Suprapubic skin (tissue), 4 donors: ENCODE measurements at regions not wholly inside any gene's neighbourhood (a gene's known extent, or its start where the extent isn't known, plus 50 kb on each side); places are given as distances from the start of the nearest gene placed in this dataset.

Source experiments
- DNase-seq, 2 donors: peaks; one replicate each; pipeline ENCODE4 v3.0.0-alpha.2; 2019; ENCODE audit warnings: low spot score in 2 of 2
- H3K27ac ChIP-seq: fragments of 200-600 bp; sonication (generic); one replicate; pipeline ENCODE4 v1.5.1; 2019
- H3K27me3 ChIP-seq: fragments of 200-600 bp; sonication (generic); one replicate; pipeline ENCODE4 v1.5.1; 2019
- H3K36me3 ChIP-seq: fragments of 200-600 bp; sonication (generic); one replicate; pipeline ENCODE4 v1.5.1; 2019
- H3K4me1 ChIP-seq: fragments of 200-600 bp; sonication (generic); one replicate; pipeline ENCODE4 v1.5.1; 2019
- H3K4me3 ChIP-seq: fragments of 200-600 bp; sonication (generic); one replicate; pipeline ENCODE4 v1.5.1; 2019; ENCODE audit warnings: mild to moderate bottlenecking
- H3K9me3 ChIP-seq: fragments of 200-600 bp; sonication (generic); one replicate; pipeline ENCODE4 v1.5.1; 2019
- EP300 ChIP-seq: sonication (generic); formaldehyde crosslinking; IDR thresholded peaks from one replicate; pipeline ENCODE4 v1.6.1; 2017; ENCODE audit warnings: antibody characterized with exemption
- POLR2A ChIP-seq, 2 donors: fragments of 450-650 bp; IDR thresholded peaks; one replicate each; pipeline ENCODE4 v1.6.1; 2017; ENCODE audit warnings: antibody characterized with exemption in 2 of 2, mild to moderate bottlenecking in 2 of 2, moderate library complexity in 2 of 2
- POLR2AphosphoS5 ChIP-seq, 3 donors: sonication (generic); formaldehyde crosslinking; IDR thresholded peaks; one replicate each; pipeline ENCODE4 v1.6.1; 2017; ENCODE audit warnings: antibody characterized with exemption in 3 of 3
- WGBS: methylation state at CpG from one replicate; pipeline ENCODE4 v1.1.5; 2018; 5-methylcytosine and 5-hydroxymethylcytosine counted together
- TF ChIP-seq, protein P1 (sequence below), 2 donors: fragments of 200-600 bp in 1 of 2; fragments of 450-650 bp in 1 of 2; sonication (generic) in 1 of 2; IDR thresholded peaks; one replicate each; pipeline ENCODE4 v1.5.1; 2016 to 2019; ENCODE audit warnings: antibody characterized with exemption in 2 of 2, mild to moderate bottlenecking in 1 of 2, moderate library complexity in 1 of 2

DNA sequence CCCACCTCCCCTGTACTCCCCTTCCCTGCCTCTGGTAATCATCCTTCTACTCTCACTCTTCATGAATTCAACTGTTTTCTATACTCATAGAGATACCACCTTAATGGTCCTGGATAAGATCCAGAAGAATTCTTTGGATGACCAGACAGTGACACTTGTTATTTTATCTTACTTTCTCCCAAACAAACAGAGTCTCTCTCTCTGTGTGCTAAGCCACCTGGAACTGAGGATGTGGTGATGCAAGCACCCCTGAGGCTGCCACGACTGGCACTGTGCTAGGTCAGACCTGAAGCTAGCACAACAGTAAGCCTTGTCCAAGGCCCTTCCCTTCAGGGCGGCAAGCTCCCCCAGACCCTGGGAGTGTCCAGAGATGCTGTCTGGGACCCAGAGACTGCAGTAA lies 250.2 kb downstream of the C12orf50 start:
- Histone ChIP-seq H3K36me3 (no peaks in the 10 kb centered on the region), H3K27ac (no peak overlapping the region), H3K27me3 (no peaks in the 10 kb centered on the region), H3K4me3 (no peak overlapping the region), H3K9me3 (no peaks in the 10 kb centered on the region), H3K4me1 (no peaks in the 10 kb centered on the region)
- no peak for TF ChIP-seq POLR2A (IDR thresholded peaks at IDR 0.05)
- TF ChIP-seq EP300: no peak
- TF ChIP-seq, protein P1, sequence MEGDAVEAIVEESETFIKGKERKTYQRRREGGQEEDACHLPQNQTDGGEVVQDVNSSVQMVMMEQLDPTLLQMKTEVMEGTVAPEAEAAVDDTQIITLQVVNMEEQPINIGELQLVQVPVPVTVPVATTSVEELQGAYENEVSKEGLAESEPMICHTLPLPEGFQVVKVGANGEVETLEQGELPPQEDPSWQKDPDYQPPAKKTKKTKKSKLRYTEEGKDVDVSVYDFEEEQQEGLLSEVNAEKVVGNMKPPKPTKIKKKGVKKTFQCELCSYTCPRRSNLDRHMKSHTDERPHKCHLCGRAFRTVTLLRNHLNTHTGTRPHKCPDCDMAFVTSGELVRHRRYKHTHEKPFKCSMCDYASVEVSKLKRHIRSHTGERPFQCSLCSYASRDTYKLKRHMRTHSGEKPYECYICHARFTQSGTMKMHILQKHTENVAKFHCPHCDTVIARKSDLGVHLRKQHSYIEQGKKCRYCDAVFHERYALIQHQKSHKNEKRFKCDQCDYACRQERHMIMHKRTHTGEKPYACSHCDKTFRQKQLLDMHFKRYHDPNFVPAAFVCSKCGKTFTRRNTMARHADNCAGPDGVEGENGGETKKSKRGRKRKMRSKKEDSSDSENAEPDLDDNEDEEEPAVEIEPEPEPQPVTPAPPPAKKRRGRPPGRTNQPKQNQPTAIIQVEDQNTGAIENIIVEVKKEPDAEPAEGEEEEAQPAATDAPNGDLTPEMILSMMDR (IDR thresholded peaks at IDR 0.05): no peak
- DNase-seq: no peak
- 90% methylated on average over 2 of the region's 2 CpGs for WGBS

DNA sequence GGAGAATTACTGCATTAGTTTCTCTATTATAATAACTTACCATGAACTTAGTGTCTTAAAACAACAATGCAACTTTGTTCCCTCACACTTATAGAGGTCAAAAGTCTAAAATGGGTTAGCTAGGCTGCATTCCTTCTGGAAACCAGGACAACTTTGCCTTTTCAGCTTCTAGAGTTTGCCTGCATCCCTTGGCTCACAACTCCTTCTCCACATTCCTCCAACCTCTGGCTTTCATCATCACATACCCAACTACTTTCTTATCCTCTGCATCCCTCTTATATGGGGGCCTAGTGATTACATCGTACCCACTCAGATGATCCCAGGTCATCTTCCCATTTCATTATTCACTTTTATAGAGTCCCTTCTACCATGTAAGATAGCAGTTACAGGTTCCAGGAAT lies 251.1 kb downstream of the C12orf50 start:
- Histone ChIP-seq H3K27ac (no peak overlapping the region), H3K4me1 (no peaks in the 10 kb centered on the region), H3K4me3 (no peak overlapping the region), H3K27me3 (no peaks in the 10 kb centered on the region), H3K9me3 (no peaks in the 10 kb centered on the region), H3K36me3 (no peaks in the 10 kb centered on the region)
- DNase-seq: no peak
- WGBS: 91% methylated on average over 1 of the region's 1 CpG
- no peak for TF ChIP-seq POLR2A (IDR thresholded peaks at IDR 0.05)
- no peak for TF ChIP-seq EP300
- TF ChIP-seq, protein P1 (IDR thresholded peaks at IDR 0.05): no peak
- TF ChIP-seq POLR2AphosphoS5 (IDR thresholded peaks at IDR 0.05): no peak

DNA sequence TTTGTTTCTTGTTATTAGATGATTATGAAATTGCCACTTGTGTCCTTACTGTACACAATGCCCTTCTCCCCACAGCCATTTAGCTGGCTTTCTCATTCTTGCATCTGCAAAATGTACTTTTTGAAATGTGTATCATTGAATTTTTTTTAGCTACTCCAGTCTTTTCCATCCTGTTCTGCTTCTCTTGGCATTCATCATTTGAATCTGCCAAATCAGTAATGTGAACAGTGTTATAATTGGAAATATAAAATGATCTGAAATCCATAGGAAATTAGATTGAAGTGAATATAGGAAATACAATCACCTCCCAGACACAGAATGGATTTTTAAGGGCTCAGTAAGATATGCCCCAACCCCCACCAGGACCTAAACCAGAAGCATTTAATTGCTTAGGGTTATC lies 253.4 kb downstream of the C12orf50 start:
- Histone ChIP-seq H3K9me3 (no peaks in the 10 kb centered on the region), H3K27me3 (no peaks in the 10 kb centered on the region), H3K27ac (no peak overlapping the region), H3K4me3 (no peak overlapping the region), H3K4me1 (no peaks in the 10 kb centered on the region), H3K36me3 (no peaks in the 10 kb centered on the region)
- TF ChIP-seq, protein P1 (IDR thresholded peaks at IDR 0.05): no peak
- TF ChIP-seq POLR2AphosphoS5 (IDR thresholded peaks at IDR 0.05) (no peak), EP300 (no peak), POLR2A (IDR thresholded peaks at IDR 0.05) (no peak)
- DNase-seq: no peak

DNA sequence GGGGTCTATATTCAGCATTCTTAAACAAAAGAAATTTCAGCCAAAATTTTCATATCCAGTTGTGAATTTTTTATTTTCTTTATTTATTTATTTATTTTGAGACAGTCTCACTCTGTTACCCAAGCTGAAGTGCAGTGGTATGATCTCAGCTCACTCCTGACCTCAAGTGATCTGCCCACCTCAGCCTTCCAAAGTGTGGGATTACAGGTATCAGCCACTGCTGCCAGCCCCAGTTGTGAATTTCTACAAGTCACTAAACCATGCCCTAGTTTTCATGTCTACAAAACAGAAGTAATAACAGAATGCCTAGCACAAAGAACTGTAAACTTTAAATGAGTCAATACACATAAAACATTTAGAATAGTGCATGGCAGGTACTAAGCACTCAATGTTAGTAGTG lies 254.2 kb downstream of the C12orf50 start:
- Histone ChIP-seq H3K4me1 (no peaks in the 10 kb centered on the region), H3K36me3 (no peaks in the 10 kb centered on the region), H3K27me3 (no peaks in the 10 kb centered on the region), H3K27ac (no peak overlapping the region), H3K4me3 (no peak overlapping the region), H3K9me3 (no peaks in the 10 kb centered on the region)
- TF ChIP-seq, protein P1 (IDR thresholded peaks at IDR 0.05): no peak
- TF ChIP-seq POLR2A (IDR thresholded peaks at IDR 0.05) (no peak), POLR2AphosphoS5 (IDR thresholded peaks at IDR 0.05) (no peak), EP300 (no peak)
- no peak for DNase-seq

DNA sequence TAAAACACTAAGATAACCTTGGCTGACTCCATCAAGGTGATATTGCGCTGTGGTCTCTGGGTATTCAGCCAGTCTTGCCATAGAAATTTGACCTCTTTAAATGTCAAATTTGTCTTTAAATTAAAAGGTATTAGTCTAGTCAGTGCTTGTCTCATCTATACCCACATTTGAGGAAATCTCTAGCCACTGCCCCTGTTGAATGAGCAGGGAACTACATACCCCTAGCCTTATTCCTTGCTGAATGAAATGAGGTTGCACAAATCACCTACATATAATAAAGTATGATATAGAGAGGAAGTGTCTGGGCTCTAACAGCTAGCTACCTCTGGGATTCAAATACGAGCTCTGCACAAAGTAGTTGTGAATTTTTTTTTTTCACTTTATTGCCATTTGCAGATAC lies 256.8 kb downstream of the C12orf50 start:
- 91% methylated on average over 2 of the region's 2 CpGs for WGBS
- Histone ChIP-seq H3K4me3 (no peak overlapping the region), H3K9me3 (no peaks in the 10 kb centered on the region)

DNA sequence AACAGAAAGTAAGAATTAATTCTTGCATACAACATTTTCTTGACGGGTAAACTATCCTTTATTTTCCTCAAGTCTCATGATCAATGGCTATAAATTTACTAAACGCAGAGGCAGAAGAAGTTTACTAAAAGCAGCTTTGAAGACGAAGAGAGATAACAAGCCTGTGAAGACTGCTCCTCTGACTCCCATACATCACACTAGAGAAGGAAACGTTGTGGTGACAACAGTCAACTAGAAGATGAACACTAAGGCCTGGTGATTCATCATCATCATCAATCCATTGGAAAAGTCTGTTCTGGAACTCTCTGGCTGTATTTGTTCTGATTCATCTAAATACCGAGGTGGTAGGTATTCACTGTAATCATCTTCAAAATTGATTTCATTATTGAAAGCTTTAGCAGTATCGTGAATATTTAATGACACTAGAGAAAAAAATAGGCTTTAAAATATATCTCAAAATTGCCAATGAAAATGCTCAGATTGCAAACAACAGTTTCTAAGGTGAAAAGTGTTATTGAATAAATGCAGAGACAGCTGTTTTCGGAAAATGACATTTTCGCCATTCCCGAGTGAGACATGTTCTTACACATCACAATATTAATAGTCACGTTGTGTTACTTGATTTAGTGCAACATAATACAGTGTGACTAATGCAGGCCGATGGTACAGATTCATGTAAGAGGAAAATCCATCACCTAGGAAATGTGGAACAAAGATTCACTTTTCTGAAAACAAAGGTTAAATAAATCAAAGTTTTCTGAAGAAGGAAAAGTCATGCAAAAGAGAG lies 260.5 kb downstream of the C12orf50 start:
- Histone ChIP-seq H3K4me1 (no peaks in the 10 kb centered on the region), H3K27me3 (no peaks in the 10 kb centered on the region), H3K36me3 (no peaks in the 10 kb centered on the region), H3K9me3 (no peaks in the 10 kb centered on the region), H3K27ac (no peak overlapping the region), H3K4me3 (no peak overlapping the region)
- TF ChIP-seq POLR2AphosphoS5 (IDR thresholded peaks at IDR 0.05) (no peak), POLR2A (IDR thresholded peaks at IDR 0.05) (no peak), EP300 (no peak)
- TF ChIP-seq, protein P1 (IDR thresholded peaks at IDR 0.05): no peak
- DNase-seq: no peak
- WGBS: 65% methylated on average over 11 of the region's 11 CpGs

More for the DNA sequence above, 256.8 kb downstream of the C12orf50 start:
- Histone ChIP-seq H3K36me3 (no peaks in the 10 kb centered on the region), H3K27ac (no peak overlapping the region), H3K27me3 (no peaks in the 10 kb centered on the region), H3K4me1 (no peaks in the 10 kb centered on the region)
- TF ChIP-seq EP300: no peak
- no peak for DNase-seq
